Liver (tissue), 8 donors: ENCODE measurements at regions not wholly inside any gene's neighbourhood (a gene's known extent, or its start where the extent isn't known, plus 50 kb on each side); places are given as distances from the start of the nearest gene placed in this dataset.

ENCODE experiments used
- DNase-seq: peaks from one replicate; pipeline ENCODE4 v3.0.0-alpha.2; 2017; ENCODE audit warnings: low spot score
- H3K27ac ChIP-seq, 2 donors: one replicate each; pipeline ENCODE4 v1.7.0; 2013; ENCODE audit warnings: inconsistent platforms in 2 of 2, low read length in 2 of 2, control low read depth in 1 of 2, low read depth in 1 of 2, mild to moderate bottlenecking in 1 of 2
- H3K27me3 ChIP-seq, 4 donors: one replicate each; pipeline versions ENCODE4 v1.6.1 to v1.7.0; 2013; ENCODE audit warnings: low read length in 3 of 4, inconsistent platforms in 1 of 4, mild to moderate bottlenecking in 1 of 4, moderate library complexity in 1 of 4; ENCODE audit not compliant: control insufficient read depth in 4 of 4, insufficient read depth in 4 of 4
- H3K36me3 ChIP-seq, 4 donors: one replicate each; pipeline versions ENCODE4 v1.6.1 to v1.7.0; 2013; ENCODE audit warnings: low read length in 3 of 4, mild to moderate bottlenecking in 3 of 4, low read depth in 1 of 4, moderate library complexity in 1 of 4; ENCODE audit not compliant: control insufficient read depth in 4 of 4, insufficient read depth in 3 of 4
- H3K4me1 ChIP-seq, 4 donors: one replicate each; pipeline versions ENCODE4 v1.6.1 to v1.7.0; 2013; ENCODE audit warnings: low read length in 3 of 4, mild to moderate bottlenecking in 3 of 4, moderate library complexity in 1 of 4; ENCODE audit not compliant: control insufficient read depth in 4 of 4, insufficient read depth in 4 of 4
- H3K4me3 ChIP-seq, 3 donors: one replicate each; pipeline versions ENCODE4 v1.6.1 to v1.7.0; 2013; ENCODE audit warnings: low read length in 3 of 3, control low read depth in 1 of 3, low read depth in 1 of 3, mild to moderate bottlenecking in 1 of 3
- H3K9ac ChIP-seq, 2 donors: one replicate each; pipeline ENCODE4 v1.7.0; 2013; ENCODE audit warnings: low read length in 2 of 2, mild to moderate bottlenecking in 2 of 2, moderate library complexity in 2 of 2, control low read depth in 1 of 2, low read depth in 1 of 2
- H3K9me3 ChIP-seq, 4 donors: one replicate each; pipeline versions ENCODE4 v1.6.1 to v1.7.0; 2013; ENCODE audit warnings: low read length in 3 of 4; ENCODE audit not compliant: control insufficient read depth in 4 of 4
- CTCF ChIP-seq: fragments of 150-350 bp; IDR thresholded peaks from 2 replicates; pipeline ENCODE4 v1.5.1; 2017; ENCODE audit warnings: improper control_type of control experiment, low read depth, low read length; ENCODE audit not compliant: missing input control
- EGR1 ChIP-seq, 2 donors: IDR thresholded peaks; 2 replicates each; pipeline ENCODE4 v1.6.1; 2016 to 2018; ENCODE audit warnings: antibody characterized with exemption in 2 of 2, low read depth in 2 of 2
- FOXA1 ChIP-seq: IDR thresholded peaks from 2 replicates; pipeline ENCODE4 v1.6.1; 2016; ENCODE audit warnings: antibody characterized with exemption
- FOXA2 ChIP-seq: IDR thresholded peaks from 2 replicates; pipeline ENCODE4 v1.6.1; 2016; ENCODE audit warnings: antibody characterized with exemption
- GABPA ChIP-seq, 2 donors: IDR thresholded peaks in 1 of 2; conservative IDR thresholded peaks in 1 of 2; 2 replicates each; pipeline ENCODE4 v1.6.1; 2016; ENCODE audit warnings: antibody characterized with exemption in 2 of 2, mild to moderate bottlenecking in 1 of 2, moderate library complexity in 1 of 2
- HNF4A ChIP-seq, 2 donors: conservative IDR thresholded peaks; 2 replicates each; pipeline ENCODE4 v1.6.1; 2016; ENCODE audit warnings: antibody characterized with exemption in 2 of 2, mild to moderate bottlenecking in 2 of 2
- HNF4G ChIP-seq: IDR thresholded peaks from 2 replicates; pipeline ENCODE4 v1.6.1; 2016; ENCODE audit warnings: antibody characterized with exemption
- JUND ChIP-seq, 2 donors: IDR thresholded peaks; 2 replicates each; pipeline ENCODE4 v1.6.1; 2016; ENCODE audit warnings: antibody characterized with exemption in 2 of 2
- RAD21 ChIP-seq, 2 donors: IDR thresholded peaks; 2 replicates each; pipeline ENCODE4 v1.6.1; 2016; ENCODE audit warnings: antibody characterized with exemption in 2 of 2, mild to moderate bottlenecking in 2 of 2
- RXRA ChIP-seq, 2 donors: IDR thresholded peaks; 2 replicates each; pipeline ENCODE4 v1.6.1; 2017 to 2018; ENCODE audit warnings: antibody characterized with exemption in 2 of 2, mild to moderate bottlenecking in 1 of 2
- SP1 ChIP-seq: IDR thresholded peaks from 2 replicates; pipeline ENCODE4 v1.6.1; 2018; ENCODE audit warnings: antibody characterized with exemption, mild to moderate bottlenecking
- TAF1 ChIP-seq: conservative IDR thresholded peaks from 2 replicates; pipeline ENCODE4 v1.6.1; 2016; ENCODE audit warnings: antibody characterized with exemption, mild to moderate bottlenecking
- YY1 ChIP-seq: IDR thresholded peaks from 2 replicates; pipeline ENCODE4 v1.6.1; 2016; ENCODE audit warnings: antibody characterized with exemption, mild to moderate bottlenecking
- WGBS: extraction: QIAGEN DNeasy Blood & Tissue Kit; methylation state at CpG from one replicate; pipeline ENCODE4 v1.1.7; 2013; 5-methylcytosine and 5-hydroxymethylcytosine counted together
- TF ChIP-seq, protein P1 (sequence below): IDR thresholded peaks from 2 replicates; pipeline ENCODE4 v1.6.1; 2016; ENCODE audit warnings: antibody characterized with exemption
- TF ChIP-seq, protein P2 (sequence below): IDR thresholded peaks from 2 replicates; pipeline ENCODE4 v1.6.1; 2016; ENCODE audit warnings: antibody characterized with exemption, mild to moderate bottlenecking
- donor health status: healthy.
- donor health status: healthy.
- donor health status: healthy.
- donor health status: healthy.
- donor health status: healthy.

DNA sequence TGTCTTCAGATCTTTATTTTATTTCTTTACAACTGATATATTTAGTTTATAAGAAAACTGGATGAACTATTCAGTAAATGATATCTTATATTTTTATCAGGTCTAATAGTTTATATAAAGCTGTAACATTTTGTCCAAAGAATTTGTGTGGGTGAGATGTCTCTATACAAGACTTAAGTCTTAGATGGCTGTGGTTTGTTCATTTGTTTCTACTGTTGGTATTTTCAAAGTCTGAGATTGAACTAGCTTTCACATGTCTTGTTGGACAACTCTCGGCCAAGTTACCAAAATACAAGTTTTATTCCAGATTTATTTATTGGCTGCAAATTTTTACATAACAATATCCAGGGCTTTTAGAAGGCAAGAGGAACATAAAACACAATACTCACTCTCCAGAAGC, 286.0 kb downstream of the NR2F1-AS1 start:
- TF ChIP-seq SP1 = no peak
- no peak for TF ChIP-seq EGR1 (IDR thresholded peaks at IDR 0.05; ENCODE audit: low read depth in 2 of 2)
- TF ChIP-seq, protein P1, sequence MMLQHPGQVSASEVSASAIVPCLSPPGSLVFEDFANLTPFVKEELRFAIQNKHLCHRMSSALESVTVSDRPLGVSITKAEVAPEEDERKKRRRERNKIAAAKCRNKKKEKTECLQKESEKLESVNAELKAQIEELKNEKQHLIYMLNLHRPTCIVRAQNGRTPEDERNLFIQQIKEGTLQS = no peak
- TF ChIP-seq FOXA1 = no peak
- H3K27ac ChIP-seq = no peak overlapping the region
- no peaks in the 10 kb centered on the region for H3K9me3 ChIP-seq
- H3K4me1 ChIP-seq = no peaks in the 10 kb centered on the region
- no peak for DNase-seq
- H3K9ac ChIP-seq = no peak overlapping the region
- H3K36me3 ChIP-seq = no peaks in the 10 kb centered on the region
- H3K4me3 ChIP-seq = no peak overlapping the region
- 80% methylated on average over 1 of the region's 1 CpG for WGBS
- H3K27me3 ChIP-seq = no peaks in the 10 kb centered on the region

DNA sequence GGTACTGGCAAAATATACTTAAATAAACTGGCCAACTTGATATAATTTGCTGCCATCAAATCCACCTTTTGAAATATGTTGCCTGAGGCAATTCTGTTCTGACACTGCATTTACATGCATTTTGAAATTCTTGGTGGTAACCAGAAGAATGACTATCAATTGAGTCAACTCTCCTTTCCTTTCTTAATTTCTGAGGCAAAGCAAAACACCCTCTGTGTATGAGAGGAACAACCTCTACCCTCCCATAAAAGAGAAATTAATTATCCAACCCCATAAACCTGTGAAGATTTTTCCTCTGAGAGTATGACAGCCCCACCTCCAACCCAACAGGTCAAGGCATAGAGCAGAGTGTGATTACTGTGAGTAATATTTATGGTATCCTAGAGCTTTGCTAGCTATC, 286.8 kb downstream of the NR2F1-AS1 start:
- Histone ChIP-seq H3K27ac (no peak overlapping the region), H3K9me3 (no peaks in the 10 kb centered on the region), H3K27me3 (no peaks in the 10 kb centered on the region), H3K4me3 (no peak overlapping the region), H3K9ac (no peak overlapping the region), H3K4me1 (no peaks in the 10 kb centered on the region), H3K36me3 (no peaks in the 10 kb centered on the region)
- DNase-seq = no peak
- no peak for TF ChIP-seq RXRA (IDR thresholded peaks at IDR 0.05)
- TF ChIP-seq JUND (IDR thresholded peaks at IDR 0.05) = no peak
- TF ChIP-seq TAF1 = no peak
- TF ChIP-seq FOXA2 = no peak
- TF ChIP-seq GABPA (IDR thresholded peaks at IDR 0.05 in 1 of 2, conservative IDR thresholded peaks at IDR 0.05 in 1 of 2) = no peak

DNA sequence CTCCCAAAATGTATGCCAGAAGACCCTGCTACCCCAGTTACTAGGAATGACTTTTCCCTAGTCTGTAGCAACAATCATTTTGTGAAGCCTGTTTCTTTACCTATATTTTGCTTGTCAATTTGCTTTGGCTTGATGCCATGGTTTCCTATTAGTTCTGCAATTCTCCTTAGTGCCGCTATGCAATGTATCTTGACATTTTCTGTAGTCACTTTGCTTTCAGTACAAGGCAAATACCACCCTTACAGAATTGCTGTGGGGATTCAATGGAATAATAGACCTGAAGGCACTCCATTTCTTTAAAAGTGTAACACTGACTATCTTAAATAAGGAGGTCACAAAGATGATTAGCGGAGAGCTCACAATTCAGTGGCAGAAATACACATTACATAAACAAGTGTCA, 291.1 kb downstream of the NR2F1-AS1 start:
- H3K9ac ChIP-seq = no peak overlapping the region
- DNase-seq = no peak
- H3K36me3 ChIP-seq = no peaks in the 10 kb centered on the region
- peaks cover 0 to 4% (median 1%) of the 10 kb centered on the region in 4 donors for H3K9me3 ChIP-seq
- no peak for TF ChIP-seq FOXA1
- TF ChIP-seq CTCF = no peak
- TF ChIP-seq HNF4A (conservative IDR thresholded peaks at IDR 0.05) = no peak
- TF ChIP-seq HNF4G = no peak
- TF ChIP-seq JUND (IDR thresholded peaks at IDR 0.05) = no peak
- no peak for TF ChIP-seq RAD21 (IDR thresholded peaks at IDR 0.05)
- H3K27me3 ChIP-seq = no peaks in the 10 kb centered on the region
- H3K4me1 ChIP-seq = no peaks in the 10 kb centered on the region
- 78% methylated on average over 2 of the region's 2 CpGs for WGBS
- no peak overlapping the region for H3K4me3 ChIP-seq
- no peak overlapping the region for H3K27ac ChIP-seq

DNA sequence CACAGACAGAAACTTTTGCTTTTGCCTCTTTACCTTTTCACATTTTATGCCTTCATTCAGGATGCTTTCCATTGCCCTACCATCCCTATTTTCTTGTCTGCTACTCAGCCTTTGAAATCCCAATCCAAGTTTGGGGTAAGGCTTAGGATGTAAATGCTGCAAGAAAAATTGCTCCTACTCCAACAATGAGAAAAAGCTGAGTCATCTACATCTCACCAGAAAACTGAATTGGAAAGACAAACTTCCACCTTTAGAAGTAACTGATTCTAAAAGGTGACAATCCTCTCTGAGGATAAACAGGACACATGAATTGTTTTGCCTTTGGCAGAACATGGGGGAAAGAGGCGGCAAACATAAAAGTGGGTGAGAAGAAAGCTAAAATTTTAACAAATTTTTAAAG, 295.6 kb downstream of the NR2F1-AS1 start:
- peaks cover 0 to 4% (median 1%) of the 10 kb centered on the region in 4 donors for H3K9me3 ChIP-seq
- no peak overlapping the region for H3K27ac ChIP-seq
- H3K4me3 ChIP-seq = no peak overlapping the region
- H3K4me1 ChIP-seq = no peaks in the 10 kb centered on the region
- WGBS = 93% methylated on average over 1 of the region's 1 CpG
- H3K36me3 ChIP-seq = no peaks in the 10 kb centered on the region
- no peaks in the 10 kb centered on the region for H3K27me3 ChIP-seq
- DNase-seq = no peak
- TF ChIP-seq TAF1 (no peak), RXRA (IDR thresholded peaks at IDR 0.05) (no peak), YY1 (no peak), HNF4A (conservative IDR thresholded peaks at IDR 0.05) (no peak), SP1 (no peak), EGR1 (IDR thresholded peaks at IDR 0.05; ENCODE audit: low read depth in 2 of 2) (no peak)
- TF ChIP-seq, protein P1 = no peak
- TF ChIP-seq, protein P2, sequence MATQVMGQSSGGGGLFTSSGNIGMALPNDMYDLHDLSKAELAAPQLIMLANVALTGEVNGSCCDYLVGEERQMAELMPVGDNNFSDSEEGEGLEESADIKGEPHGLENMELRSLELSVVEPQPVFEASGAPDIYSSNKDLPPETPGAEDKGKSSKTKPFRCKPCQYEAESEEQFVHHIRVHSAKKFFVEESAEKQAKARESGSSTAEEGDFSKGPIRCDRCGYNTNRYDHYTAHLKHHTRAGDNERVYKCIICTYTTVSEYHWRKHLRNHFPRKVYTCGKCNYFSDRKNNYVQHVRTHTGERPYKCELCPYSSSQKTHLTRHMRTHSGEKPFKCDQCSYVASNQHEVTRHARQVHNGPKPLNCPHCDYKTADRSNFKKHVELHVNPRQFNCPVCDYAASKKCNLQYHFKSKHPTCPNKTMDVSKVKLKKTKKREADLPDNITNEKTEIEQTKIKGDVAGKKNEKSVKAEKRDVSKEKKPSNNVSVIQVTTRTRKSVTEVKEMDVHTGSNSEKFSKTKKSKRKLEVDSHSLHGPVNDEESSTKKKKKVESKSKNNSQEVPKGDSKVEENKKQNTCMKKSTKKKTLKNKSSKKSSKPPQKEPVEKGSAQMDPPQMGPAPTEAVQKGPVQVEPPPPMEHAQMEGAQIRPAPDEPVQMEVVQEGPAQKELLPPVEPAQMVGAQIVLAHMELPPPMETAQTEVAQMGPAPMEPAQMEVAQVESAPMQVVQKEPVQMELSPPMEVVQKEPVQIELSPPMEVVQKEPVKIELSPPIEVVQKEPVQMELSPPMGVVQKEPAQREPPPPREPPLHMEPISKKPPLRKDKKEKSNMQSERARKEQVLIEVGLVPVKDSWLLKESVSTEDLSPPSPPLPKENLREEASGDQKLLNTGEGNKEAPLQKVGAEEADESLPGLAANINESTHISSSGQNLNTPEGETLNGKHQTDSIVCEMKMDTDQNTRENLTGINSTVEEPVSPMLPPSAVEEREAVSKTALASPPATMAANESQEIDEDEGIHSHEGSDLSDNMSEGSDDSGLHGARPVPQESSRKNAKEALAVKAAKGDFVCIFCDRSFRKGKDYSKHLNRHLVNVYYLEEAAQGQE = no peak
- no peak overlapping the region for H3K9ac ChIP-seq
